ENCODE measurements at regions not wholly inside any gene's neighbourhood (a gene's known extent, or its start where the extent isn't known, plus 50 kb on each side); places are given as distances from the start of the nearest gene placed in this dataset.

DNA sequence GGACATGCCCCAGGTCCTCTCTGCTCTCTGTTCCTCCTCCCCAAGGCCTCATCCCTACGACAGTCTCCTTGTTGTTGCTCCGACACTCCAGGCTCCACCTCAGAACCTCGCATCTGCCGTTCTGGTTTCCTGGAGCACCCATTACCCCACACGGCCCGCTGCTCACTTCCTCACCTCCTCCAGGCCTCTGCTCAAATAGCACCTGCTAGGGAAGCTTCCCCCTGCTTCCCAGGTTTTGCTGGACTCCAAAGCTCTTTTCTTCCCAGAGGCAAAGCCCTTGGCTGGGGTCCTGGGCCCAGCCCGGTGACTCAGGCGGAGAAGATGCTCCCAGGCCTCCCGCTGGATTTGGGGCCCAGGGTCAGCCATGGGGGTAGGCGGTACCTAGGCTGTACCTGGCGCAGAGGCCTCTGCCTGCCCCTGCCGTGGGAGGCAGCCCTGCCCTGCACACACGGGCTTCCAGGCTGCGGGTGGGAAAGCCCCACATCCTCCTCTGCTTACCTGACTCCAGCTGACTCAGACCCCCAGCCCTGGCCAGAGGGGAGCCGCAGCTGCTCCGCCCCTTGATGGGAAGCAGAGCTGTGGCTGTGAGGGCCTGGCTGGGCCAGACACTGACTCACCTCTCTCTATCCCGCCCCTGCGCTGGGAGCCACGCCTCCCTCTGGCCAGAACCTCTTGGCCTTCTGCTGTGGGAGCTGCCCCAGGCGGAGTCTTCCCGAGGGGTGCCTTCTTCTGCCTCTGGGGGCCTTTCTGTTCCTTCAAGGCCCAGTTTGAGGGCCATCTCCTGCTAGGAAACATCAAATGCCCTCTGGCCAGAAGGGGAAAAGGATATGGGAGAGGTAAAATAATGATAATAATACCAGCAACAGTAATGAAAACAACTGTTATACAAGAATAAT is 130.5 kb downstream of the CEBPB start:
- Histone ChIP-seq H3K9me3 (ENCODE audit: control insufficient read depth, low read length) (no peaks in the 10 kb centered on the region), H2BK15ac (ENCODE audit: low read depth, poor library complexity, severe bottlenecking) (peak overlapping the region; percentile 18), H3K79me1 (replicated peaks; ENCODE audit: low read length, poor library complexity, severe bottlenecking) (no peaks in the 10 kb centered on the region), H3K9ac (ENCODE audit: low read length) (peak overlapping the region; percentile 81), H3K36me3 (ENCODE audit: control insufficient read depth in 1 of 2, insufficient read depth in 2 of 2, low read depth in 1 of 2, low read length in 2 of 2) (no peaks in the 10 kb centered on the region), H2AK5ac (ENCODE audit: low read length, severe bottlenecking) (peak overlapping the region; percentile 90), H2BK5ac (ENCODE audit: low read depth, low read length, poor library complexity, severe bottlenecking) (peak overlapping the region; percentile 63), H4K8ac (ENCODE audit: low read length) (peak overlapping the region; percentile 97), H4K91ac (ENCODE audit: low read length) (peak overlapping the region; percentile 73), H3K4me1 (ENCODE audit: control insufficient read depth, insufficient read depth, low read depth, low read length) (peaks cover 27% of the 10 kb centered on the region), H3K4me2 (ENCODE audit: low read length, poor library complexity, severe bottlenecking) (peak overlapping the region; percentile 52), H2BK120ac (ENCODE audit: low read depth, low read length) (peak overlapping the region; percentile 8), H2AFZ (ENCODE audit: low read depth, low read length) (no peak overlapping the region), H3K23ac (ENCODE audit: low read length in 2 of 2) (no peak overlapping the region), H3K14ac (ENCODE audit: low read length in 2 of 2) (peak overlapping the region in 1 of 2 experiments; percentile 84), H2BK12ac (ENCODE audit: low read length in 2 of 2) (peak overlapping the region; percentile 98 to 99), H3K18ac (ENCODE audit: low read depth in 1 of 2, low read length in 2 of 2) (peak overlapping the region; percentile 65 to 99), H3K4ac (ENCODE audit: low read depth in 1 of 2, low read length in 2 of 2) (peak overlapping the region; percentile 7 to 89), H3K4me3 (ENCODE audit: insufficient read depth in 1 of 2, low read depth in 1 of 2, low read length in 2 of 2) (peak overlapping the region; percentile 35 to 74), H3K27ac (ENCODE audit: low read length, poor library complexity, severe bottlenecking) (peak overlapping the region; percentile 81), H3K27me3 (ENCODE audit: control insufficient read depth in 1 of 2, insufficient read depth in 1 of 2, low read length in 2 of 2) (no peaks in the 10 kb centered on the region)
- peak; percentile 98 for DNase-seq
- 20% methylated on average over 19 of the region's 21 CpGs for WGBS

DNA sequence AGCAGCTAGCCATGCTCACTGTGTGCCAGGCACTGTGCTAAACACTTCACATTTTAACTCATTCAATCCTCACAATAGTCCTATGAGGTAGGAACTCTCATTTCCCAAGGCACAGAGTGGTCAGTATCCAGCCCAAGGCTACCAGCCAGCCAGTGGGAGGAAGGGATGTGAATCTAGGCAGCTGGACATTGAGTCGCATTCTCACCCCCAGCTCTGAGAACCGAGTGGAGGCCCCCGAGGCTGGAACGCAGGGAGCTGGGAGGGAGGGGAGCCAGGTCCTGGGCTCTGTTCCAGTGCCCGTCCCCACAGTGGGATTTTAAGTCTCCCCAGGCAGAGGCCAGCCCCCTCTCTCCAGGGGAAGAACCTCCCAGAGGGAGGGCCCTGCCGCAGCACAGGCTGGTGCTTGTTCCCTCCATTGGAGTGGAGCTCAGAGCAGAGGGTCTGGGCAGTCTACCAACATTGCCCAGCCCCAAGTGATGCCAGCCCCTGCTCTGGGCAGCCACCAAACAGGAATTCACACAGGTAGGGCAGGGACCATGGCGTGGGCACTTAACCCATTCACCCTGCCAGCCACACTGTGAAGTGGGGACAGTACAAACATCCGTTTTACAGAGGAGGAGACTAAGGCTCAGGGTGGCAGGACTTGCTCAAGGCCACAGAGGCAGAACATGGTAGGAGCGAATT is 131.3 kb downstream of the CEBPB start:
- H4K8ac ChIP-seq (ENCODE audit: low read length): peak overlapping the region; percentile 97
- no peaks in the 10 kb centered on the region for H3K27me3 ChIP-seq (ENCODE audit: control insufficient read depth in 1 of 2, insufficient read depth in 1 of 2, low read length in 2 of 2)
- WGBS: 45% methylated on average over 9 of the region's 9 CpGs
- peak overlapping the region; percentile 90 to 98 for H2BK12ac ChIP-seq (ENCODE audit: low read length in 2 of 2)
- peak overlapping the region; percentile 81 for H3K9ac ChIP-seq (ENCODE audit: low read length)
- H3K4me1 ChIP-seq (ENCODE audit: control insufficient read depth, insufficient read depth, low read depth, low read length): peaks cover 27% of the 10 kb centered on the region
- H3K14ac ChIP-seq (ENCODE audit: low read length in 2 of 2): peak overlapping the region in 1 of 2 experiments; percentile 92
- H4K91ac ChIP-seq (ENCODE audit: low read length): peak overlapping the region; percentile 98
- no peaks in the 10 kb centered on the region for H3K9me3 ChIP-seq (ENCODE audit: control insufficient read depth, low read length)
- H3K4ac ChIP-seq (ENCODE audit: low read depth in 1 of 2, low read length in 2 of 2): peak overlapping the region; percentile 85 to 93
- peak overlapping the region in 1 of 2 experiments; percentile 74 for H3K4me3 ChIP-seq (ENCODE audit: insufficient read depth in 1 of 2, low read depth in 1 of 2, low read length in 2 of 2)
- peak overlapping the region; percentile 10 for H3K4me2 ChIP-seq (ENCODE audit: low read length, poor library complexity, severe bottlenecking)
- peak overlapping the region; percentile 55 for H2BK15ac ChIP-seq (ENCODE audit: low read depth, poor library complexity, severe bottlenecking)
- H3K79me1 ChIP-seq (replicated peaks; ENCODE audit: low read length, poor library complexity, severe bottlenecking): no peaks in the 10 kb centered on the region
- H2AK5ac ChIP-seq (ENCODE audit: low read length, severe bottlenecking): peak overlapping the region; percentile 90
- peak overlapping the region; percentile 81 for H3K27ac ChIP-seq (ENCODE audit: low read length, poor library complexity, severe bottlenecking)
- peak; percentile 79 for DNase-seq
- H2AFZ ChIP-seq (ENCODE audit: low read depth, low read length): peak overlapping the region; percentile 39
- peak overlapping the region; percentile 65 to 96 for H3K18ac ChIP-seq (ENCODE audit: low read depth in 1 of 2, low read length in 2 of 2)
- H3K23ac ChIP-seq (ENCODE audit: low read length in 2 of 2): peak overlapping the region in 1 of 2 experiments; percentile 10
- peak overlapping the region; percentile 63 for H2BK5ac ChIP-seq (ENCODE audit: low read depth, low read length, poor library complexity, severe bottlenecking)
- H3K36me3 ChIP-seq (ENCODE audit: control insufficient read depth in 1 of 2, insufficient read depth in 2 of 2, low read depth in 1 of 2, low read length in 2 of 2): no peaks in the 10 kb centered on the region
- peak overlapping the region; percentile 80 for H2BK120ac ChIP-seq (ENCODE audit: low read depth, low read length)

DNA sequence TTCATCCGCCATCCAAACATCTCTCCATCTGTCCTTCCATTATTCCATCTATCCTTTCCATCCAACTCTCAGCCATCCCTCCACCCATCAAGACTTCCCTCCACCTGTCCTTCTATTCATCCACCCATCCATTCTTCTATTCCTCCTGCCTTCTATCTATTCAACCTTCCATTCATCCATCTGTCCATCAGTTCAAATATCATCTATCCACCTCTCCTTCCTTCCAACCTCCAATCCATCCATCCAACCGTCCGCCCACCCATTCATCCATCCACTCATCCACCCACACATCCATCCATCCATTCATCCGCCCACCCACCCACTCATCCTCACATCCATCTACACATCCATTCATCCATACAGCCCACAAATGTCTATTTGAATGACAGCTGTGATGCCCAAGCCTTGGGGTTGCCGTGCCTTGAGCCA is 132.1 kb downstream of the CEBPB start:
- peak overlapping the region; percentile 89 for H2AK5ac ChIP-seq (ENCODE audit: low read length, severe bottlenecking)
- H2BK12ac ChIP-seq (ENCODE audit: low read length in 2 of 2): peak overlapping the region; percentile 90 to 98
- H3K4me3 ChIP-seq (ENCODE audit: insufficient read depth in 1 of 2, low read depth in 1 of 2, low read length in 2 of 2): no peak overlapping the region
- no peak for DNase-seq
- no peak overlapping the region for H3K23ac ChIP-seq (ENCODE audit: low read length in 2 of 2)
- no peak overlapping the region for H4K8ac ChIP-seq (ENCODE audit: low read length)
- H2AFZ ChIP-seq (ENCODE audit: low read depth, low read length): no peak overlapping the region
- H2BK5ac ChIP-seq (ENCODE audit: low read depth, low read length, poor library complexity, severe bottlenecking): no peak overlapping the region
- WGBS: 78% methylated on average over 5 of the region's 5 CpGs
- peak overlapping the region in 1 of 2 experiments; percentile 96 for H3K18ac ChIP-seq (ENCODE audit: low read depth in 1 of 2, low read length in 2 of 2)
- H3K9me3 ChIP-seq (ENCODE audit: control insufficient read depth, low read length): no peaks in the 10 kb centered on the region
- H3K27me3 ChIP-seq (ENCODE audit: control insufficient read depth in 1 of 2, insufficient read depth in 1 of 2, low read length in 2 of 2): no peaks in the 10 kb centered on the region
- H3K36me3 ChIP-seq (ENCODE audit: control insufficient read depth in 1 of 2, insufficient read depth in 2 of 2, low read depth in 1 of 2, low read length in 2 of 2): no peaks in the 10 kb centered on the region
- H3K27ac ChIP-seq (ENCODE audit: low read length, poor library complexity, severe bottlenecking): no peak overlapping the region
- H3K14ac ChIP-seq (ENCODE audit: low read length in 2 of 2): no peak overlapping the region
- H3K9ac ChIP-seq (ENCODE audit: low read length): no peak overlapping the region
- peak overlapping the region; percentile 52 for H4K91ac ChIP-seq (ENCODE audit: low read length)
- H3K4ac ChIP-seq (ENCODE audit: low read depth in 1 of 2, low read length in 2 of 2): peak overlapping the region in 1 of 2 experiments; percentile 6
- no peak overlapping the region for H2BK15ac ChIP-seq (ENCODE audit: low read depth, poor library complexity, severe bottlenecking)
- peaks cover 25% of the 10 kb centered on the region for H3K4me1 ChIP-seq (ENCODE audit: control insufficient read depth, insufficient read depth, low read depth, low read length)
- H2BK120ac ChIP-seq (ENCODE audit: low read depth, low read length): peak overlapping the region; percentile 80
- H3K79me1 ChIP-seq (replicated peaks; ENCODE audit: low read length, poor library complexity, severe bottlenecking): no peaks in the 10 kb centered on the region
- no peak overlapping the region for H3K4me2 ChIP-seq (ENCODE audit: low read length, poor library complexity, severe bottlenecking)

DNA sequence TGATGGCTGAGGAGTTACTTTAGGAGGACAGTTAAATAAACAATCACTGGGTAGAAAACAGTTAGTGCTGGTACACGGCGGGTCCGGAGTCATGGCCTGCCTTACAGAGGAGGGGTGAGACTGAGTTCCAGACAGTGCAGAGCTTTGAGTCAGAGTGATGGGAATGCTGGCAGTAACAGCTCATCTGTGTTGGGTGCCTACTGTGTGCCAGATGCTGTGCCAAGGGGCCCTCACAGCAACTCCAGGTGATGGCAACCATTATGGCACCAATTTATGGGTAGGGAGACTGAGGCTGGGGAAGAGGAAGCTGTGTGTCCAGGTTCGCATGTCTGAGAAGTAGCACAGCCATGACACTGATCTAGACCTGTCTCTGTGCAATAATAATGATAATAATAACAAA is 132.6 kb downstream of the CEBPB start:
- H3K4me3 ChIP-seq (ENCODE audit: insufficient read depth in 1 of 2, low read depth in 1 of 2, low read length in 2 of 2): no peak overlapping the region
- H2BK15ac ChIP-seq (ENCODE audit: low read depth, poor library complexity, severe bottlenecking): no peak overlapping the region
- DNase-seq: peak; percentile 38
- H2AFZ ChIP-seq (ENCODE audit: low read depth, low read length): no peak overlapping the region
- peak overlapping the region; percentile 59 for H4K8ac ChIP-seq (ENCODE audit: low read length)
- no peak overlapping the region for H3K27ac ChIP-seq (ENCODE audit: low read length, poor library complexity, severe bottlenecking)
- H3K14ac ChIP-seq (ENCODE audit: low read length in 2 of 2): peak overlapping the region in 1 of 2 experiments; percentile 75
- peak overlapping the region; percentile 19 to 29 for H3K18ac ChIP-seq (ENCODE audit: low read depth in 1 of 2, low read length in 2 of 2)
- no peak overlapping the region for H3K4me2 ChIP-seq (ENCODE audit: low read length, poor library complexity, severe bottlenecking)
- 17% methylated on average over 3 of the region's 4 CpGs for WGBS
- no peak overlapping the region for H4K91ac ChIP-seq (ENCODE audit: low read length)
- no peaks in the 10 kb centered on the region for H3K79me1 ChIP-seq (replicated peaks; ENCODE audit: low read length, poor library complexity, severe bottlenecking)
- no peak overlapping the region for H2BK120ac ChIP-seq (ENCODE audit: low read depth, low read length)
- H3K27me3 ChIP-seq (ENCODE audit: control insufficient read depth in 1 of 2, insufficient read depth in 1 of 2, low read length in 2 of 2): no peaks in the 10 kb centered on the region
- peak overlapping the region; percentile 13 to 21 for H3K4ac ChIP-seq (ENCODE audit: low read depth in 1 of 2, low read length in 2 of 2)
- no peak overlapping the region for H2BK5ac ChIP-seq (ENCODE audit: low read depth, low read length, poor library complexity, severe bottlenecking)
- no peaks in the 10 kb centered on the region for H3K36me3 ChIP-seq (ENCODE audit: control insufficient read depth in 1 of 2, insufficient read depth in 2 of 2, low read depth in 1 of 2, low read length in 2 of 2)
- peak overlapping the region in 1 of 2 experiments; percentile 19 for H3K23ac ChIP-seq (ENCODE audit: low read length in 2 of 2)
- peak overlapping the region; percentile 79 for H2AK5ac ChIP-seq (ENCODE audit: low read length, severe bottlenecking)
- H2BK12ac ChIP-seq (ENCODE audit: low read length in 2 of 2): peak overlapping the region; percentile 38 to 81
- no peaks in the 10 kb centered on the region for H3K9me3 ChIP-seq (ENCODE audit: control insufficient read depth, low read length)
- no peak overlapping the region for H3K9ac ChIP-seq (ENCODE audit: low read length)
- H3K4me1 ChIP-seq (ENCODE audit: control insufficient read depth, insufficient read depth, low read depth, low read length): peaks cover 24% of the 10 kb centered on the region

Data from mesenchymal stem cell (in vitro differentiated cells and primary cell).